ENCODE measurements at regions not wholly inside any gene's neighbourhood (a gene's known extent, or its start where the extent isn't known, plus 50 kb on each side); places are given as distances from the start of the nearest gene placed in this dataset.

- ChIA-PET POLR2A (no interaction called here), RAD21 (ENCODE audit: unreplicated experiment) (no interaction called here), SMC1A (ENCODE audit: uncharacterized antibody, unreplicated experiment) (no interaction called here), CTCF (no interaction called here)
- Histone ChIP-seq H3K36me3 (ENCODE audit: control insufficient read depth in 2 of 2, insufficient read depth in 2 of 2, low read length in 1 of 2) (no peaks in the 10 kb centered on the region), H3K4me2 (ENCODE audit: control insufficient read depth, insufficient read depth) (no peak overlapping the region), H3K79me2 (ENCODE audit: control insufficient read depth, insufficient read depth, low read length) (no peaks in the 10 kb centered on the region), H3K4me1 (ENCODE audit: control insufficient read depth, insufficient read depth, low read length) (no peaks in the 10 kb centered on the region), H2AFZ (ENCODE audit: control insufficient read depth, low read depth, low read length) (no peak overlapping the region), H3K27me3 (replicated peaks in 1 of 2; ENCODE audit: control insufficient read depth in 2 of 2, insufficient read depth in 2 of 2, low read length in 1 of 2) (no peaks in the 10 kb centered on the region), H3K27ac (ENCODE audit: control insufficient read depth, insufficient read depth) (no peak overlapping the region), H4K20me1 (ENCODE audit: control insufficient read depth, insufficient read depth) (no peaks in the 10 kb centered on the region), H3K4me3 (no peak overlapping the region), H3K9me3 (replicated peaks; ENCODE audit: control insufficient read depth, insufficient read depth, low read length) (no peaks in the 10 kb centered on the region), H3K9ac (ENCODE audit: control insufficient read depth, insufficient read depth, low read length) (no peak overlapping the region)
- no peak for DNase-seq (ENCODE audit: low read depth, low spot score)
- no TSS peak for BruUV-seq (replicated peaks)
- in situ Hi-C loops (cut with MboI) = no loop called here
- WGBS (ENCODE audit: insufficient coverage, insufficient replicate concordance, low lambda C conversion rate, missing lambda C conversion rate) = 45% methylated on average over 2 of the region's 2 CpGs
- no peak for FAIRE-seq
- TF ChIP-seq FOXK2 (IDR thresholded peaks at IDR 0.05) (no peak), ZNF274 (IDR thresholded peaks at IDR 0.05; ENCODE audit: insufficient read depth, insufficient read length) (no peak), NFXL1 (IDR thresholded peaks at IDR 0.05; ENCODE audit: borderline replicate concordance) (no peak), MEF2B (IDR thresholded peaks at IDR 0.05; ENCODE audit: partially characterized antibody, poor library complexity, severe bottlenecking) (no peak)
- intact Hi-C loops (cut with micrococcal nuclease; ENCODE audit: unreplicated experiment) = no loop called here
- no peak for ATAC-seq
Observed at GRCh38 chr11:80620867-80621266, 1180.0 kb upstream of the TENM4 start.

- no peak for ATAC-seq
- no TSS peak for BruUV-seq (replicated peaks)
- in situ Hi-C loops (cut with MboI) = no loop called here
- H3K9me3 ChIP-seq (replicated peaks; ENCODE audit: control insufficient read depth, insufficient read depth, low read length) = no peaks in the 10 kb centered on the region
- intact Hi-C loops (cut with micrococcal nuclease; ENCODE audit: unreplicated experiment) = no loop called here
- H3K27ac ChIP-seq (ENCODE audit: control insufficient read depth, insufficient read depth) = no peak overlapping the region
- ChIA-PET CTCF (no interaction called here), RAD21 (ENCODE audit: unreplicated experiment) (no interaction called here), POLR2A (no interaction called here), SMC1A (ENCODE audit: uncharacterized antibody, unreplicated experiment) (no interaction called here)
- H3K4me3 ChIP-seq = no peak overlapping the region
- H3K27me3 ChIP-seq (replicated peaks in 1 of 2; ENCODE audit: control insufficient read depth in 2 of 2, insufficient read depth in 2 of 2, low read length in 1 of 2) = no peaks in the 10 kb centered on the region
- no peak for DNase-seq (ENCODE audit: low read depth, low spot score)
- no peaks in the 10 kb centered on the region for H3K36me3 ChIP-seq (ENCODE audit: control insufficient read depth in 2 of 2, insufficient read depth in 2 of 2, low read length in 1 of 2)
- WGBS (ENCODE audit: insufficient coverage, insufficient replicate concordance, low lambda C conversion rate, missing lambda C conversion rate) = no CpG with 5 or more reads among the region's 1 CpG
- no peaks in the 10 kb centered on the region for H3K4me1 ChIP-seq (ENCODE audit: control insufficient read depth, insufficient read depth, low read length)
- H2AFZ ChIP-seq (ENCODE audit: control insufficient read depth, low read depth, low read length) = no peak overlapping the region
- H4K20me1 ChIP-seq (ENCODE audit: control insufficient read depth, insufficient read depth) = no peaks in the 10 kb centered on the region
- no peak overlapping the region for H3K4me2 ChIP-seq (ENCODE audit: control insufficient read depth, insufficient read depth)
- no peak for FAIRE-seq
- no peak overlapping the region for H3K9ac ChIP-seq (ENCODE audit: control insufficient read depth, insufficient read depth, low read length)
- no peaks in the 10 kb centered on the region for H3K79me2 ChIP-seq (ENCODE audit: control insufficient read depth, insufficient read depth, low read length)
- TF ChIP-seq KAT2A (conservative IDR thresholded peaks at IDR 0.05; ENCODE audit: control insufficient read depth, low read depth, low read length) (no peak), SIN3A (IDR thresholded peaks at IDR 0.05; ENCODE audit: low read depth, low read length) (no peak), USF2 (IDR thresholded peaks at IDR 0.05; ENCODE audit: borderline replicate concordance, low read depth, low read length) (no peak), CHD4 (IDR thresholded peaks at IDR 0.05) (no peak)
Observed at GRCh38 chr11:80617156-80617555, 1176.3 kb upstream of the TENM4 start.
